Neutrophil (primary cell): ENCODE measurements at regions not wholly inside any gene's neighbourhood (a gene's known extent, or its start where the extent isn't known, plus 50 kb on each side); places are given as distances from the start of the nearest gene placed in this dataset.

Experiments
- H3K27ac ChIP-seq: fragments of 200-600 bp; sonication (generic); 2 replicates; pipeline ENCODE4 v1.5.1; 2016; ENCODE audit warnings: mild to moderate bottlenecking, moderate library complexity
- H3K27me3 ChIP-seq: fragments of 200-600 bp; sonication (generic); 2 replicates; pipeline ENCODE4 v1.6.0; 2016; ENCODE audit warnings: mild to moderate bottlenecking
- H3K36me3 ChIP-seq: fragments of 200-600 bp; sonication (generic); 2 replicates; pipeline ENCODE4 v1.5.1; 2017
- H3K4me1 ChIP-seq, 2 experiments: fragments of 200-600 bp in 1 of 2; sonication (generic) in 1 of 2; 1 replicate in 1 of 2; 2 replicates in 1 of 2; pipeline versions ENCODE4 v1.5.1 to v1.6.1; 2013 to 2016; ENCODE audit warnings: low read depth in 1 of 2, low read length in 1 of 2, mild to moderate bottlenecking in 1 of 2, moderate library complexity in 1 of 2; ENCODE audit not compliant: control insufficient read depth in 1 of 2, insufficient read depth in 1 of 2
- H3K4me3 ChIP-seq, 2 experiments: fragments of 200-600 bp in 1 of 2; sonication (generic) in 1 of 2; 1 replicate in 1 of 2; 2 replicates in 1 of 2; pipeline ENCODE4 v1.5.1; 2013 to 2016; ENCODE audit warnings: low read depth in 1 of 2, low read length in 1 of 2, mild to moderate bottlenecking in 1 of 2, moderate library complexity in 1 of 2
- H3K9me3 ChIP-seq: fragments of 200-600 bp; sonication (generic); 2 replicates; pipeline ENCODE4 v1.5.1; 2016
- TF ChIP-seq, protein P1 (sequence below): fragments of 200-600 bp; sonication (generic); IDR thresholded peaks from 2 replicates; pipeline ENCODE4 v1.5.1; 2016; ENCODE audit warnings: antibody characterized with exemption

DNA sequence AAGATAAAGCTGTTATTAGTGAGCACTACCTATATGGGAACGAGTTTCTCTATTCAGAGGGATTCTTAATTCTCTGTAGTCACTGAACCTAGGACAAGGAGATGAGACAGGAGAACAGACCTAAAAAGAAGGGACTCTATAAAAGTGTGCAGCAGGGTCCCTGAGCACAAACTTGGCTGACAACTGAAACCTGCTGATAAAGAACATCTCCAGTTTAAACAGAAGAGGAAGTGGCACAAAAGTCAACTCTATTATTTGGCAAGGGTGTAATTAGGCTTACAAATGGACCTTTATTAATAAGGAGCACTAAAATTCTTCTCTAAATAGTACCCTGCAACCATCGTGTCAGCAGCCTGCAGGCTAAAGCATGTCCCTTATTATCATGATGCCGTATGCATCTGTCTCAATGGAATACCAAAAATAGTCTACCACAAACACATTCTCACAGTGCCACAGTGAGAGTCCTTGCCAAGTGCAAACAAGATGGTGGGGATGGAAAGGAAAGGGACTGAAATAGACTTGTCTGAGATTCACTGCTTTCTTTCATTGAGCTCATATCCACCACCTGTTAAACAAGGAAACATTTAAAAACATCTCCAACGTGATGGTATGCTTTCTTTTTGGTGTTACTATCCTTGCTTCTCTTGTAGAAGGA, 260.2 kb downstream of the INSIG2 start:
- TF ChIP-seq, protein P1, sequence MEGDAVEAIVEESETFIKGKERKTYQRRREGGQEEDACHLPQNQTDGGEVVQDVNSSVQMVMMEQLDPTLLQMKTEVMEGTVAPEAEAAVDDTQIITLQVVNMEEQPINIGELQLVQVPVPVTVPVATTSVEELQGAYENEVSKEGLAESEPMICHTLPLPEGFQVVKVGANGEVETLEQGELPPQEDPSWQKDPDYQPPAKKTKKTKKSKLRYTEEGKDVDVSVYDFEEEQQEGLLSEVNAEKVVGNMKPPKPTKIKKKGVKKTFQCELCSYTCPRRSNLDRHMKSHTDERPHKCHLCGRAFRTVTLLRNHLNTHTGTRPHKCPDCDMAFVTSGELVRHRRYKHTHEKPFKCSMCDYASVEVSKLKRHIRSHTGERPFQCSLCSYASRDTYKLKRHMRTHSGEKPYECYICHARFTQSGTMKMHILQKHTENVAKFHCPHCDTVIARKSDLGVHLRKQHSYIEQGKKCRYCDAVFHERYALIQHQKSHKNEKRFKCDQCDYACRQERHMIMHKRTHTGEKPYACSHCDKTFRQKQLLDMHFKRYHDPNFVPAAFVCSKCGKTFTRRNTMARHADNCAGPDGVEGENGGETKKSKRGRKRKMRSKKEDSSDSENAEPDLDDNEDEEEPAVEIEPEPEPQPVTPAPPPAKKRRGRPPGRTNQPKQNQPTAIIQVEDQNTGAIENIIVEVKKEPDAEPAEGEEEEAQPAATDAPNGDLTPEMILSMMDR, result no peak
- Histone ChIP-seq H3K9me3 (no peaks in the 10 kb centered on the region), H3K27me3 (peaks cover 24% of the 10 kb centered on the region), H3K4me1 (no peaks in the 10 kb centered on the region), H3K36me3 (no peaks in the 10 kb centered on the region), H3K27ac (no peak overlapping the region), H3K4me3 (no peak overlapping the region)

DNA sequence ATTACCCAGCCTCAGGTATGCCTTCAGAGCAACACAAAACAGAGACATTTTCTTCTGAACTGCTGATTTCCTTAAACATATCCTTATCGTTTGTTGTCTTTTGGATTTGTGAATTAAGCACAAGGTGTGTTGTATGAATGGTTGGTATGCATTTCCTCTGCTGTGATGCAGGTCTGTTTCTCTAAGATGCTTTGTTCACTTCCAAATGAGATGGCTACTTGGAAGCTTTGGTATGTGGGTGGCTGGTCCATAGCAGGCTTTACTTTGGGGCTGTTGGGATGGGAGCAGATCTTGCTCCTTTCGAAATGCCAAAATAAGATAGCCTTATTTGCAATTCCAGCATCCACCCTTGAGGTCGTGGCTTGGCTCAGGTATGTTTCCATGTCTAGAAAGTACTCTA, 257.2 kb downstream of the INSIG2 start:
- Histone ChIP-seq H3K9me3 (no peaks in the 10 kb centered on the region), H3K4me3 (no peak overlapping the region), H3K36me3 (no peaks in the 10 kb centered on the region), H3K27ac (no peak overlapping the region), H3K4me1 (no peaks in the 10 kb centered on the region), H3K27me3 (peaks cover 38% of the 10 kb centered on the region)
- TF ChIP-seq, protein P1, result no peak

DNA sequence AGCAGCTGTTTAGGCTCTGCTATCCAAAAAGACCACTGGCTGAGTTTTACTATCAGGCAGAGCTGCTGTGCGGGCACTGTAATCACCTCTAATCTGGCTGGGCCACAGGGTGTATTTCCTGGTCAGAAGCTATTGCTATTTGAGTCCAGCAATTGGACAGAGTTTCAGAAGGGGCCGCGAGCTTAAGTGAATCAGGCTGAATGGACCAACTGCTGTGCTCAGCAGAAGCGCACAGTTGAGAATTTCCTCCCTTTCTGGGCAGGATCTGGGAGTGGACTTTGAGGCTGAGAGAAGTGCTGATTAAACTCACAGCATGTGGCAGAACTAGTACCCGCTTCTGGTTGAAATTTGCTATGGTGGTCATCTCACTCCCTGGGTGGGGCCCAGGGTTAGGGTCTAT, 251.8 kb downstream of the INSIG2 start:
- Histone ChIP-seq H3K9me3 (no peaks in the 10 kb centered on the region), H3K36me3 (no peaks in the 10 kb centered on the region), H3K4me3 (no peak overlapping the region), H3K4me1 (no peaks in the 10 kb centered on the region), H3K27ac (no peak overlapping the region), H3K27me3 (peaks cover 36% of the 10 kb centered on the region)
- TF ChIP-seq, protein P1, result no peak

DNA sequence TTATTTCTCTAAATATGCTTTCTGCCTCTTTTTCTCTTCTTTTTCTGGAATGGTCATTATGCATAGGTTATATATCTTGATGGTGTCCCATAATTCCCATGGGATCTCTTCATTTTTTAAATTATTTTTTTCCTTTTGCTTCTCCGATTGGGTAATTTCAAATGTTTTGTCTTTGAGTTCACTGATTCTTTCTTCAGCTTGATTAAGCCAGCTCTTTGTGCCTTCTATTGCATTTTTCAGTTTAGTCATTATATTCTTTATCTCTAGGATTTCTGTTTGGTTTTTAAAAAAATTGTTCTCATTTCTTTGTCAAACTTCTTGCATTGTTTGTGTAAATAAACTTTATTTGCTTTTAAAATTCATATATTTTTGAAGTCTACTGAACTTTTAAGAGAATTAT, 251.1 kb downstream of the INSIG2 start:
- TF ChIP-seq, protein P1, result no peak
- H3K27me3 ChIP-seq, result peaks cover 37% of the 10 kb centered on the region

DNA sequence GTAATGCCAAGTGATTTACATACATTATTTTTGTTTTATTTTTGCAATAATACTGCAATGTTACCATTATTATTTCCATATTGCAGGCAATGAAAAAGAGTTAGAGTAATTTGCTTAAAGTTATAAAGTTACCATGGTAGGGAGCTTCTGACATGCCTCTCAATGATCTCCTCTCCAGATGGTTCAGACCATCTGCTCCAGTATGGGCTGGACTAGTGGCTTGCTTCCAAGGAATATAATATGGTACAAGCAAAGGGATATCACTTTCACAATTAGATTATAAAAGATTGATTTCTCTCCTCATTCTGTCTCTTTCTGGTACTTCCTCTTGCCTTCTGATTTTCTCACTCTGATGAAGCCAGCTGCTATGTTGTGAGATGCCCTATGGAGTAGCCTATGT, 245.4 kb downstream of the INSIG2 start:
- H3K27ac ChIP-seq, result no peak overlapping the region
- TF ChIP-seq, protein P1, result no peak
- no peak overlapping the region for H3K4me3 ChIP-seq
- H3K36me3 ChIP-seq, result no peaks in the 10 kb centered on the region
- H3K4me1 ChIP-seq, result no peaks in the 10 kb centered on the region
- H3K27me3 ChIP-seq, result peaks cover 35% of the 10 kb centered on the region
- H3K9me3 ChIP-seq, result no peaks in the 10 kb centered on the region

More for the DNA sequence above, 251.1 kb downstream of the INSIG2 start:
- Histone ChIP-seq H3K4me1 (no peaks in the 10 kb centered on the region), H3K9me3 (no peaks in the 10 kb centered on the region), H3K27ac (no peak overlapping the region), H3K36me3 (no peaks in the 10 kb centered on the region), H3K4me3 (no peak overlapping the region)
